HG03039 (cell line): ENCODE measurements at regions not wholly inside any gene's neighbourhood (a gene's known extent, or its start where the extent isn't known, plus 50 kb on each side); places are given as distances from the start of the nearest gene placed in this dataset.
"Not testable (repeated sequence)": the region's sequence is repeated elsewhere in the genome, so short reads cannot be mapped to it uniquely, and the experiment has no call there.

Experiments used
- ATAC-seq: cut with Tn5 transposase; IDR thresholded peaks from one replicate; pipeline ENCODE4 v1.9.1; 2021; ENCODE audit warnings: mild to moderate bottlenecking, moderate library complexity; ENCODE audit not compliant: unreplicated experiment

GRCh38 chr9:7484014-7484413, 315.6 kb downstream of the DMAC1 start:
- not testable (repeated sequence) for ATAC-seq

GRCh38 chr9:7481570-7481969, 318.0 kb downstream of the DMAC1 start:
- no peak for ATAC-seq

GRCh38 chr9:7479300-7479699, 320.3 kb downstream of the DMAC1 start:
- no peak for ATAC-seq

DNA sequence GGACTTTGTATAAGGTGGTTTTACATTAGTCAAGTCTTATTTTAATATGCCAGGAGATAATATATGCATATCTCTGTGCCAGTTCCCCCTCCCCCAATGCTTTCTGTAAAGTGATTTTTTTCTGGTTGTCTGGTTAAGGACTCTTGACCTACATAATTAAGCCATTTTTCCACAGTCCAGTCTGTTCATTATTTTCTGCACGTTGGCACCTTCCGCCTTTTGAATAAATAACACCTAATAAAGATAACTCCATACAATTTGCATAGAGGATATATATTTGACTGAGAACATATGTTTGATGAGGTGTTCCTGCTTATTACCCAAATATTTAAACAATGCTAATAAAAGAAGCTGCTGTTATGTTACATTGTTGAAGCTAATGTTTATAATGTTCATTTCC, 320.9 kb downstream of the DMAC1 start:
- ATAC-seq = no peak

DNA sequence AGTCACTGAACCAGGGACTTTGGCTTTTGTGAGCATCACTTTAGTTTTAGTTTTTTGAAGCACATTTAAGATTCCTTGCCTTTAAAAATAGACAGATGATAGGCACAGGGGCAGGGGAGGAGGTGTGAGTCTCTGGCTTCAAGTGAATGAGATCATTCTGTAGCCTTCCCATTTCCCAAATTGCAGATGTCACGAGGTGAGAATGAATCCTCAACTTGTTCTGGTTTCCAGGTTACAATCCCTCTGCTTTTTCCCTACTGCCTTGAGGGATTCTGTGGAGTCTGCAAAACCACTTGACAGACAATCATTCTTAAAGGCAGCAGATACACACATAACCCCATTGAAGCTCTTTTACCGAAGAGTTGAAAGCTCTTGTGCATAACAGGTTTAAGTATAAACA, 332.4 kb downstream of the DMAC1 start:
- ATAC-seq = no peak

DNA sequence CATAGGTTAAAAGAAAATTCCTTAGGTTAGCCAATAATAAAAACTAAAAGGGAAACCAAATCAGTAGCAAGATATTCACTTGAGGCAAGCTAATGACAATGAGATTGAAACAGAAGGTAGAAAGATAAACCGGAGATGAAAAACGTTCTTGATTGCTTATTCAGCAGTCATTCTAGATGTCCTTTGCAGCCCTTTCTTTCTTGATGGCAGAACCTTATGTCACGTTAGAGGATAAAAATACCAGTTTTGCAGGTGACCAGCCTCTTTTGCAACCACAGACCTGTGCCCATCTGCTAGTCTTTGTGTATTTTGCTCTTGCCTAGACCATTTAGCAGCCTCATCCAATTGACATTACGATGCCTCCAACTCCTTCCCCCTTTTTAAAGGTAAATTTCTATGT, 337.8 kb downstream of the DMAC1 start:
- no peak for ATAC-seq

DNA sequence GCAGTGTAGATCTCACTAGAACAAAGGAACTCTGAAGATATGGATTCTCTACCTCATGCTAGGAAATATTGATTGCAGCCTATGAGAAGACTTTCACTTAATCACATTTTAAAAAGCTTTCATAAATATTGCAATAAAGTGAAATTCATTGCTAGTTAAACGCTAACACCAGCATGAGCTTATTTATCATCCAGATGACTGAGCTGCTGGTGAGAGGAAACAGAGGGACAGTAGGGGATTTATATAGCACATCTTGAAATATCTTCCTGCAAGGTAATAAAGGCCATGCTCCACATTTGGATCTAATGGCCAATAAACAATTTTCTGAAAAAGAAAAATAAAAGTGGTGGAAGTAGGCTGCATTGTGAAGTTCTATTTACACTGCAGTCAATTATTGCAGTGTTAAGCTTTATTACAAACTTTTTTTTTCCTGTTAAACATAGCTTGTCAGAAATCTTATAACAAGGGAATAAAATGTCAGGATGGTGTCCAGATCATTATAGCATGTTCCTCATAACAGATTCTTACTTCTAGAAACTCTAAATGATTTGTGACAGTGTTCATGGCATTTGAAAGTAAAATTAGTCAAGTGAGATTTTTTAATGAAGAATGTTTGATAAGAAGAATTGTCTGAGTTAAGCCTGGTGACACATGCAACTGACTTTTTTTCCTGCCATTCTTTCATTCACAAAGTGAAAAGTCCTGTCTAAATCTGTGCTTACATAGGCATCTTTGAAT, 342.6 kb downstream of the DMAC1 start:
- no peak for ATAC-seq

DNA sequence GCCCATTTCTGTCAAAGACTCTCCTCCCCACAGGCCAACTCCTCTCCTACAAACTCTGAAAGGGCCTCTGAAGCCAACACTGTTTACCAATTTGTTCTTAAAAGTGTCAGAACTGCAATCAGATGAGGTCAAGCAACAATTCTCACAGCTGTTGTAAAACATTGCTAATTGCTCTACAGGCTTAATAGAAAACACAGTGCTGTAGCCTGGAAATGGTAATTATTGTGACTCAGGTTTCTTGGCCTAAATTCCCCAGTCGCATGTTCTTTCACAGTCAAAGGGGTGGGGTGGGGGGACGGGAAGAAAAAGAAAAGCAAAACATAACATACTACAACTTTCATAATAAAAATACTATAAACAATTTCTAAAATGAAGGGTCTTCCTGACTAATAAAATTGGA, 343.2 kb downstream of the DMAC1 start:
- ATAC-seq = no peak

DNA sequence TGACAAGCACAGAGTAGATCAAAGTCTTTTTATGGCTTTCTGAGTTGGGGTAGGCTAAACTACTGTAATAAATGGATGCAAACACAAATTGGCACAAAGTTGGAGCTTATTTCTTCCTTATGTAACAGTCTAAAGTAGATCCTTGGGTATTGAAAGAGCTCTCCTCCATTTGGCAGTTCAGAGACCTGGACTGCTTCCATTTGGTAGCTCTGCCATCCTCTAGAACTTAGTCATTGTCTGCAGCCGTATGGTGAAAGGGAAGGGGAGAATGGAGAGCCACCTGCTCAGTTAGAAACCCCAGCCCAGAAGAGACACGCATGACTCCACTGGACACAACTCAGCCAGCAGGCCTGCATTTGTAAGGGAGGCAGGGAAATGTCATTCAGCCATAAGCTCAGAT, 345.0 kb downstream of the DMAC1 start:
- ATAC-seq = no peak

DNA sequence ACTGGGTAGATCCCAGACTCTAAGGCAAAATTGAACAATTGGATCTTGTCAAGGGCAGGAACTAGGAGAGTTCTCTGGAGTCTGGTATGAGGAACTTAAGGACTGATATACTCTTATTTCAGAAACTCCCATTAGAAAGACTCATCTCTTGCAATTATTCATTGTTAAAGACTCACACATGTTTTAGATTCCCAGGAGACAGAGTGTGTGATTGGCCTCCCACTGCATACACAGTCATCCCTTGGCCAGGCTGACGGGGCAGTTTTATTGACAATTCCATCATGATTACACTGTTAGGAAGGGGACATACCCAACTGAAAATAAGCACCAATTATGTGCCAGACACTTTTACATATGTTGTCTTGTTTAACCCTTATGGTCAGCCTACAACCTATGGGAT, 347.2 kb downstream of the DMAC1 start:
- ATAC-seq = no peak

- no peak for ATAC-seq
These were observed 348.5 kb downstream of the DMAC1 start for GRCh38 chr9:7451062-7451461.

DNA sequence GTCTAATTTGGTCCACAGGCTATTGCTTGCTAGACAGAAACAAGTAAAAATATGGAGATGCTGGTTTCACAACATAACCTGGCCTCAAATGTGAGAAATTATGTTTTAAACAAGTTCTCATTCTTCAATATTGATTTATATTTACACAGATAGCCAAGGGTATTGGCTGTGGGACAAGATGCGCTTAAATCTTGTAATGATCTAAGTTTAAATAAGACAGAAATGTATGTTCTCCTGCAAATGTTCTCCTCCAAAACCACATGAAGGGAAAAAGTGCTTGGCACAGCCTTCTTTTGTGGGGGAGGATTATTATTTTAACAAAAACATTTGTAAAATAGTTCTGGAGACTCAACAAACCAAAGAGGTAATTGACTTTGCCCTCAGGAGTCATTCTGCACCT, 356.0 kb downstream of the DMAC1 start:
- no peak for ATAC-seq

DNA sequence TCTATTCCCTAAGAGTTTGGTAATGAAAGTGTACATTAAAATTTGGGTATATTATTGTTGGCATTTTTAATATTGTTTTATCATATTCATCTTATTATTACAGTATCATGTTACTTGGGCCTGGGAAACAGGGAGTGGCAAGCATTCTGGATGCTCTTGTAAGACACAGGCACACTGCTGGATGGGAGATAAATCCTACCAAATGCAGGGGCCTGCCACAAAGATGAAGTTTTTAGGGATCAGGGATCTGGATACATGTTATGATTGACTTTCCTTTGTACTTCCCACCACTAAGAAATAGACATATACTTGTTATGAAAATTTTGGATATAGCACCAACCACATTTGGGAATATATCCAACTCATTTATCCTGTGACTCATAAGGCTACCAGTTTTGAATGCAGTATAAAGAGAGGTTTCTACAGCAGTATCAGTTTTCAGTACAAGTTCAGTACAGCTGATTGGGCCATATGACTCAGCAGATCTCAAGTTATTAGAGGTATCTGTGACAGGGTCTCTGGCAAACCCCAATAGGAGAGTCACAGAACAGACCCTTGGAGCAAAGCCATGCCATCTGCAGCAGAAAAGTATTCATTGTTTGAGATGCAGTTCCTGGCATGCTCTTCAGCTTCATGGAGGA, 360.1 kb downstream of the DMAC1 start:
- no peak for ATAC-seq

- no peak for ATAC-seq
These were observed 362.8 kb downstream of the DMAC1 start for GRCh38 chr9:7436754-7437153.

- no peak for ATAC-seq
These were observed 365.9 kb downstream of the DMAC1 start for GRCh38 chr9:7433508-7434292.

GRCh38 chr9:7432989-7433388, 366.6 kb downstream of the DMAC1 start:
- no peak for ATAC-seq

DNA sequence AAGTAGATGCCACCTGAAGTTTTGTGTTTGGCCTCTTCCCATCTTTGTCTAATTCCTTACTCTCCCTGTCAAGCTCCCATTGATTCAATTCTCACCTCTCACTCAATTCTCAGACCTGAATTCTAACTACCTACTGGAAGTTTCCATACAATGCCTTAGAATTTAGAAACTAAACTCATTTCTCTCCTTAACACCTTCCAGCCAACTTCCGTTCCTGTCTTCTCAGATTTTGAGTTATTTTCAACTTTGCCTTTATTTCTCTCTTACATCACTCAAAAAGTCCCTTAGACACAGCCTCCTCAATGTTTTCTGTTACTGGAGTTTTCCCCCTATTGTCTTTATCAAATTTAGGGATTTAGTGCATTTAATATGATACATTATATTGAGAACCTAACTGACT, 382.2 kb downstream of the DMAC1 start:
- not testable (repeated sequence) for ATAC-seq

DNA sequence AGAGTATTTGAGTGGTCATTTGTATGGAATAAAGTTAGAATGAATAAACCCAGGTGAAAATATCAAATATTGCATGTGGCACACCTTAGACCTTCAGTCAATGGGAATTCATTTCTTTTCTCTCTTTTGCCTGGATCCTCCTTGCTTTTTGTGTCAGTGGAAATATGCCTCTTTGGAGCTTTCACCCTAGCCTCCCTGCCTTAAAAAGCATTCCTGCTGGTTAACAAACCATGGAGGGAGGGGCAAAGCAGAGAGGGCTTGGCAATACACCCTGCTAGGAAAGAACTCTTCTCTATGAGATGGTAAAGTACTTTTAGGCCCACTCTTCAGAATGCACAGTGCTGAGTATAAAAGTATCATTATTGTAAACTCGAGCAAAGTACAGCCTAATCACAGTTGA, 383.7 kb downstream of the DMAC1 start:
- no peak for ATAC-seq

- ATAC-seq = no peak
These were observed 390.7 kb downstream of the DMAC1 start for GRCh38 chr9:7408845-7409244.

DNA sequence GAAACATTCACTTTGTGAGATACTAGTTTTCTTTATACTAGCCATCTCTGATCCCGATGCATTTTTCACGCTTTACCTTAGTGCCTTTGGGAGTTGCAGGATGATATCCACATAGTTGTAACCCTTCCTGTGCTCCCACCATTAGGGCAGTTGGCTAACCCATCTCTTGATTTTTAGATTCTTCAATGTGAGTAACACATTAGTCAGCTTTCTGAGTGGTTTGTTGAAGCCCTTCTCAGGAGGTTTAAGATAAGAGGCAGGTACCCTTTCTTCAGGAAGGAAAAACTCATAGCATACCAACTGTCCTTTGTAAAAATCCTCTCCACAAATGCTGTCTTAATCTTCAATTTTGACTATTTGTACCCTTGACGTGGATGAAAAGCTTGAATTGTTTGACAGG, 392.3 kb downstream of the DMAC1 start:
- ATAC-seq = no peak

DNA sequence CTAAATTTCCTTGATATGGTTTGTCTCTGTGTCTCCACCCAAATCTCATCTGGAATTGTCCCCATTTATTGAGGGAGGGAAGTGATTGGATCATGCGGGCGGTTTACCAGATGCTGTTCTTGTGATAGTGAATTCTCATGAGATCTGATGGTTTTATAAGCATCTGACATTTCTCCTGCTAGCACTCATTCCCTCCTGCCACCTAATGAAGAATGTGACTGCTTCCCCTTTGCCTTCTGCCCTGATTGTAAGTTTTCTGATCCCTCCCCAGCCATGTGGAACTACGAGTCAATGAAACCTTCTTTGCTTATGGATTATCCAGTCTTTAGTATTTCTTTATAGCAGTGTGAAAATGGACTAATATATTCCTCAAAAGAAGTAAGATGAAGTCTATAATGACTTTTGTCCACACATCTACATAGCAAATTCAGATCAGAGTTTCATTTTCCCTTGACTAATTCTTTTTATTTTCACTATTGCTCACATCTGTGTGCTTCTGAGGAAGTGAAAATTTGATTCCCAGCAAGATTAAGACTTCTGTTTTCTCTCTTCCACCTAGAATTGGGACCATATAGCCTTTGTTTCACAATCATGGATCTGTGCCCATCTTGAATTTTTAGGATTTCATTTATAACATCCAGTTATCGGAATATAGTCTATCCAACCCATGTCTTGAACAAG, 393.5 kb downstream of the DMAC1 start:
- ATAC-seq = peak; percentile 74
